Neural cell (in vitro differentiated cells): ENCODE measurements at regions not wholly inside any gene's neighbourhood (a gene's known extent, or its start where the extent isn't known, plus 50 kb on each side); places are given as distances from the start of the nearest gene placed in this dataset.

ENCODE experiments used
- H2AFZ ChIP-seq: fragments of 200-600, 300-800 bp; sonication (generic), shearing (Covaris generic); 2 replicates; pipeline ENCODE4 v1.6.0; 2014; ENCODE audit warnings: low read depth, mild to moderate bottlenecking, antibody characterized with exemption, low read length, moderate library complexity
- H3F3A ChIP-seq: fragments of 200-600 bp; shearing (Covaris generic); 2 replicates; pipeline ENCODE4 v1.6.1; 2016; ENCODE audit warnings: mild to moderate bottlenecking, moderate library complexity, mixed read lengths, antibody characterized with exemption, low read length; ENCODE audit not compliant: insufficient read depth, poor library complexity, severe bottlenecking
- H3K27ac ChIP-seq: fragments of 200-600, 300-800 bp; sonication (generic), shearing (Covaris generic); 2 replicates; pipeline ENCODE4 v1.5.1; 2014; ENCODE audit warnings: mild to moderate bottlenecking, low read length, moderate library complexity
- H3K27me3 ChIP-seq: fragments of 300-800, 200-600 bp; sonication (generic), shearing (Covaris generic); 2 replicates; pipeline ENCODE4 v1.6.0; 2014; ENCODE audit warnings: mild to moderate bottlenecking, low read depth, low read length, moderate library complexity; ENCODE audit not compliant: insufficient read depth
- H3K36me3 ChIP-seq: fragments of 300-800, 200-600 bp; sonication (generic), shearing (Covaris generic); 2 replicates; pipeline ENCODE4 v1.5.1; 2014; ENCODE audit warnings: mild to moderate bottlenecking, antibody characterized with exemption, low read length, moderate library complexity; ENCODE audit not compliant: insufficient read depth
- H3K4me2 ChIP-seq: fragments of 300-800, 200-600 bp; sonication (generic), shearing (Covaris generic); 2 replicates; pipeline ENCODE4 v1.6.0; 2014; ENCODE audit warnings: mild to moderate bottlenecking, low read length
- H3K4me3 ChIP-seq: fragments of 300-800, 200-600 bp; sonication (generic), shearing (Covaris generic); 2 replicates; pipeline ENCODE4 v1.5.1; 2014; ENCODE audit warnings: mild to moderate bottlenecking, low read length, moderate library complexity
- H3K79me2 ChIP-seq: fragments of 200-600 bp; shearing (Covaris generic); replicated peaks from 2 replicates; pipeline ENCODE4 v1.6.0; 2014; ENCODE audit warnings: mild to moderate bottlenecking, low read length, moderate library complexity; ENCODE audit not compliant: insufficient read depth
- H3K9ac ChIP-seq: fragments of 300-800, 200-600 bp; sonication (generic), shearing (Covaris generic); 2 replicates; pipeline ENCODE4 v1.6.1; 2016; ENCODE audit warnings: mild to moderate bottlenecking, low read length, mixed read lengths
- H3K9me2 ChIP-seq: fragments of 200-600 bp; shearing (Covaris generic); 2 replicates; pipeline ENCODE4 v1.6.1; 2016; ENCODE audit warnings: mild to moderate bottlenecking, low read length, mixed read lengths; ENCODE audit not compliant: insufficient read depth
- H3K9me3 ChIP-seq: fragments of 200-600, 300-800 bp; sonication (generic), shearing (Covaris generic); 2 replicates; pipeline ENCODE4 v1.6.1; 2016; ENCODE audit warnings: mild to moderate bottlenecking, mixed run types, low read length, moderate library complexity, mixed read lengths
- H4K20me1 ChIP-seq: fragments of 200-600 bp; shearing (Covaris generic); 2 replicates; pipeline ENCODE4 v1.6.1; 2016; ENCODE audit warnings: mild to moderate bottlenecking, mixed run types; ENCODE audit not compliant: insufficient read depth
- EP300 ChIP-seq: fragments of 450-650 bp; conservative IDR thresholded peaks from 2 replicates; pipeline ENCODE4 v1.6.1; 2014; ENCODE audit warnings: antibody characterized with exemption, mild to moderate bottlenecking, moderate library complexity; ENCODE audit not compliant: poor library complexity, severe bottlenecking
- EZH2 ChIP-seq: fragments of 200-600, 300-800 bp; shearing (Covaris generic), sonication (generic); IDR thresholded peaks from 2 replicates; pipeline ENCODE4 v1.6.1; 2014; ENCODE audit warnings: antibody characterized with exemption, low read length, borderline replicate concordance, mild to moderate bottlenecking; ENCODE audit not compliant: insufficient read depth, poor library complexity, severe bottlenecking
- MXI1 ChIP-seq: fragments of 450-650 bp; conservative IDR thresholded peaks from 2 replicates; pipeline ENCODE4 v1.6.1; 2014; ENCODE audit warnings: antibody characterized with exemption, mild to moderate bottlenecking; ENCODE audit not compliant: poor library complexity, severe bottlenecking
- POLR2AphosphoS5 ChIP-seq: IDR thresholded peaks from 2 replicates; pipeline ENCODE4 v1.6.1; 2012
- RAD21 ChIP-seq: fragments of 450-650 bp; conservative IDR thresholded peaks from 2 replicates; pipeline ENCODE4 v1.6.1; 2014; ENCODE audit warnings: antibody characterized with exemption, mild to moderate bottlenecking, moderate library complexity
- SMC3 ChIP-seq: fragments of 450-650 bp; conservative IDR thresholded peaks from 2 replicates; pipeline ENCODE4 v1.6.1; 2014; ENCODE audit warnings: antibody characterized with exemption, mild to moderate bottlenecking, moderate library complexity; ENCODE audit not compliant: poor library complexity
- TAF1 ChIP-seq: IDR thresholded peaks from 2 replicates; pipeline ENCODE4 v1.6.1; 2012; ENCODE audit warnings: low read depth
- TF ChIP-seq, protein P1 (sequence below): fragments of 450-650 bp; IDR thresholded peaks from 2 replicates; pipeline ENCODE4 v1.5.1; 2014; ENCODE audit warnings: antibody characterized with exemption, mild to moderate bottlenecking, moderate library complexity; ENCODE audit not compliant: poor library complexity, severe bottlenecking
- TF ChIP-seq, protein P2 (sequence below): IDR thresholded peaks from 2 replicates; pipeline ENCODE4 v1.6.1; 2012; ENCODE audit warnings: borderline replicate concordance

DNA sequence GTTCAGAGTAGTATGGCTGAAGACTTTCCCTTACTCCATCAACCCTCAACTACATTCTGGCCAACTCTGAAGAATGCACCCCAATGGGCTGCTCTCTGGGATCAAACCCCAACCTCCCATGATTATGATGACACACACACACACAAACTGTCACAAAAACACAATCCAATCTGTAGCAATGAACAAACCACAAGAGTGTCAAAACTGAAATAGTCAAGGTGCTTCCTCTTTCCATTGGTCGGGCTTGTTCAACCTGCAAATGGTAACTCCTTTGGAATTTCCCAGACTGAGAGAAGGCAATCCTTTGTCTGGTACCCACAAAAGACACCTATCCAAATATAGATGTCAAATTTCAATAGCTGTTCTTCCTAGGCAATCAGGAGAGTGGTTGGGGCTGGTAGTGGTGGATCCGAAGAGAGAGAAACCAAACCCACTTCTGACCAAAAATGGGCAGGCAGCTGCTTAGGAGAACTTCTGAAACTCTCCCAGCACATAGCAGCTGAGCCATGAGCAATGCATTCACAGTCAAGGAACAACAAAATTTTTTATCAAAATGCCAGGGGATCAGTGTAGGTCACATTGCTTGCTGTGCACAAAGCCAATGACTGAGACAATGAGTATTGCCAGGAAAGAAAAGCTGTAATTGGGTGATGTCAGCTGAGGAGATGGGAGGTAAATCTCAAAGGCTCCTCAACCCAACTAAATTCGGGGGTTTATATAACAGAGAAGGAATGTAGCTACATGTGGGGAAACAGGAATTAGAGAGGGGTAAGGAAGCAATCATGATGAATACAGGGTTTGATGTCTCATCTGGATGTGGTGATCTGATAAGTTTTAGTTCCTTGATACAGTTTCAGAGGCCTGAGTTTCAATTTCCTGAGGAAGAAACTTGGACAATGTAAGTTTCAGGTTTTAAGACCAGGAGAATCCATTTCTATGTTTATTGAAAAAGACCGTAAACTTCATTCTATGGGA lies 191.4 kb downstream of the KITLG start:
- Histone ChIP-seq H3K79me2 (no peaks in the 10 kb centered on the region), H3K27me3 (no peaks in the 10 kb centered on the region), H3K4me2 (no peak overlapping the region), H3K9me3 (no peaks in the 10 kb centered on the region), H3K9ac (no peak overlapping the region), H3K9me2 (no peaks in the 10 kb centered on the region), H3K4me3 (no peak overlapping the region), H3F3A (no peaks in the 10 kb centered on the region), H2AFZ (no peak overlapping the region), H3K36me3 (no peaks in the 10 kb centered on the region), H3K27ac (no peak overlapping the region), H4K20me1 (no peaks in the 10 kb centered on the region)
- TF ChIP-seq TAF1 = no peak
- no peak for TF ChIP-seq SMC3
- TF ChIP-seq, protein P1, sequence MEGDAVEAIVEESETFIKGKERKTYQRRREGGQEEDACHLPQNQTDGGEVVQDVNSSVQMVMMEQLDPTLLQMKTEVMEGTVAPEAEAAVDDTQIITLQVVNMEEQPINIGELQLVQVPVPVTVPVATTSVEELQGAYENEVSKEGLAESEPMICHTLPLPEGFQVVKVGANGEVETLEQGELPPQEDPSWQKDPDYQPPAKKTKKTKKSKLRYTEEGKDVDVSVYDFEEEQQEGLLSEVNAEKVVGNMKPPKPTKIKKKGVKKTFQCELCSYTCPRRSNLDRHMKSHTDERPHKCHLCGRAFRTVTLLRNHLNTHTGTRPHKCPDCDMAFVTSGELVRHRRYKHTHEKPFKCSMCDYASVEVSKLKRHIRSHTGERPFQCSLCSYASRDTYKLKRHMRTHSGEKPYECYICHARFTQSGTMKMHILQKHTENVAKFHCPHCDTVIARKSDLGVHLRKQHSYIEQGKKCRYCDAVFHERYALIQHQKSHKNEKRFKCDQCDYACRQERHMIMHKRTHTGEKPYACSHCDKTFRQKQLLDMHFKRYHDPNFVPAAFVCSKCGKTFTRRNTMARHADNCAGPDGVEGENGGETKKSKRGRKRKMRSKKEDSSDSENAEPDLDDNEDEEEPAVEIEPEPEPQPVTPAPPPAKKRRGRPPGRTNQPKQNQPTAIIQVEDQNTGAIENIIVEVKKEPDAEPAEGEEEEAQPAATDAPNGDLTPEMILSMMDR = no peak
- no peak for TF ChIP-seq MXI1
- TF ChIP-seq, protein P2, sequence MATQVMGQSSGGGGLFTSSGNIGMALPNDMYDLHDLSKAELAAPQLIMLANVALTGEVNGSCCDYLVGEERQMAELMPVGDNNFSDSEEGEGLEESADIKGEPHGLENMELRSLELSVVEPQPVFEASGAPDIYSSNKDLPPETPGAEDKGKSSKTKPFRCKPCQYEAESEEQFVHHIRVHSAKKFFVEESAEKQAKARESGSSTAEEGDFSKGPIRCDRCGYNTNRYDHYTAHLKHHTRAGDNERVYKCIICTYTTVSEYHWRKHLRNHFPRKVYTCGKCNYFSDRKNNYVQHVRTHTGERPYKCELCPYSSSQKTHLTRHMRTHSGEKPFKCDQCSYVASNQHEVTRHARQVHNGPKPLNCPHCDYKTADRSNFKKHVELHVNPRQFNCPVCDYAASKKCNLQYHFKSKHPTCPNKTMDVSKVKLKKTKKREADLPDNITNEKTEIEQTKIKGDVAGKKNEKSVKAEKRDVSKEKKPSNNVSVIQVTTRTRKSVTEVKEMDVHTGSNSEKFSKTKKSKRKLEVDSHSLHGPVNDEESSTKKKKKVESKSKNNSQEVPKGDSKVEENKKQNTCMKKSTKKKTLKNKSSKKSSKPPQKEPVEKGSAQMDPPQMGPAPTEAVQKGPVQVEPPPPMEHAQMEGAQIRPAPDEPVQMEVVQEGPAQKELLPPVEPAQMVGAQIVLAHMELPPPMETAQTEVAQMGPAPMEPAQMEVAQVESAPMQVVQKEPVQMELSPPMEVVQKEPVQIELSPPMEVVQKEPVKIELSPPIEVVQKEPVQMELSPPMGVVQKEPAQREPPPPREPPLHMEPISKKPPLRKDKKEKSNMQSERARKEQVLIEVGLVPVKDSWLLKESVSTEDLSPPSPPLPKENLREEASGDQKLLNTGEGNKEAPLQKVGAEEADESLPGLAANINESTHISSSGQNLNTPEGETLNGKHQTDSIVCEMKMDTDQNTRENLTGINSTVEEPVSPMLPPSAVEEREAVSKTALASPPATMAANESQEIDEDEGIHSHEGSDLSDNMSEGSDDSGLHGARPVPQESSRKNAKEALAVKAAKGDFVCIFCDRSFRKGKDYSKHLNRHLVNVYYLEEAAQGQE = no peak
- TF ChIP-seq EZH2 = no peak

DNA sequence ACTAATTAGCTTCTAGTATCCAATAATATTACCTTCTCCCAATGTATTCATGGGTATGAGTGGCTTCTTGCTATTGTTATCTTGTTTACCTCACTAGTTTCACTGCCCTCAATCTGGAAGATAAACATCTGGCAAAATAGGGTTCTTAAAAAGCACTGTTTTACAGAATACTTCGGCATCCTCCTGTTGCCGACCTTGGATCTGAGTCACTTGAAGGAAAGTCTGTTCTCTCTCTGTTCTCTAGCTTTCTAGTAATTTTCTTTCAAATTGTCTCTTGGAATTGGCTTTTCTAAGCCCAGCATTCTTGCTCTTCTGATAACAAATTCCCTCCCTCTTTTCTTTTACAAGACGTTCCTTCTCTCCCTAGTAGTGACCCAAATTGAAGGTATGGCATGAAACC lies 189.5 kb downstream of the KITLG start:
- no peaks in the 10 kb centered on the region for H3K9me3 ChIP-seq
- no peaks in the 10 kb centered on the region for H3K79me2 ChIP-seq
- H3F3A ChIP-seq = no peaks in the 10 kb centered on the region
- H3K27me3 ChIP-seq = no peaks in the 10 kb centered on the region
- no peak overlapping the region for H2AFZ ChIP-seq
- no peak overlapping the region for H3K27ac ChIP-seq
- H3K36me3 ChIP-seq = no peaks in the 10 kb centered on the region
- TF ChIP-seq EP300 (no peak), RAD21 (no peak), MXI1 (no peak), EZH2 (no peak), TAF1 (no peak), SMC3 (no peak), POLR2AphosphoS5 (no peak)
- TF ChIP-seq, protein P1 = no peak
- TF ChIP-seq, protein P2 = no peak
- H3K4me3 ChIP-seq = no peak overlapping the region
- H3K9me2 ChIP-seq = no peaks in the 10 kb centered on the region
- no peaks in the 10 kb centered on the region for H4K20me1 ChIP-seq
- no peak overlapping the region for H3K4me2 ChIP-seq
- H3K9ac ChIP-seq = no peak overlapping the region
